ENCODE measurements at regions not wholly inside any gene's neighbourhood (a gene's known extent, or its start where the extent isn't known, plus 50 kb on each side); places are given as distances from the start of the nearest gene placed in this dataset.
"Not testable (repeated sequence)": the region's sequence is repeated elsewhere in the genome, so short reads cannot be mapped to it uniquely, and the experiment has no call there.

- DNase-seq (ENCODE audit: low read depth, low spot score): no peak
These were observed 84.6 kb upstream of the LYZL1 start for GRCh38 chr10:29204070-29204800.

- DNase-seq (ENCODE audit: low read depth, low spot score): no peak
These were observed 83.1 kb upstream of the LYZL1 start for GRCh38 chr10:29205787-29206186.

GRCh38 chr10:29208845-29209244, 80.0 kb upstream of the LYZL1 start:
- no peak for DNase-seq (ENCODE audit: low read depth, low spot score)

- DNase-seq (ENCODE audit: low read depth, low spot score): no peak
These were observed 79.0 kb upstream of the LYZL1 start for GRCh38 chr10:29209830-29210229.

- DNase-seq (ENCODE audit: low read depth, low spot score): no peak
These were observed 78.5 kb upstream of the LYZL1 start for GRCh38 chr10:29210266-29210868.

GRCh38 chr10:29212597-29212996, 76.3 kb upstream of the LYZL1 start:
- no peak for DNase-seq (ENCODE audit: low read depth, low spot score)

GRCh38 chr10:29214551-29214950, 74.3 kb upstream of the LYZL1 start:
- DNase-seq (ENCODE audit: low read depth, low spot score): no peak

GRCh38 chr10:29217292-29217738, 71.6 kb upstream of the LYZL1 start:
- no peak for DNase-seq (ENCODE audit: low read depth, low spot score)

- no peak for DNase-seq (ENCODE audit: low read depth, low spot score)
These were observed 65.5 kb upstream of the LYZL1 start for GRCh38 chr10:29223326-29223725.

GRCh38 chr10:29224631-29225030, 64.2 kb upstream of the LYZL1 start:
- DNase-seq (ENCODE audit: low read depth, low spot score): no peak

- no peak for DNase-seq (ENCODE audit: low read depth, low spot score)
These were observed 61.7 kb upstream of the LYZL1 start for GRCh38 chr10:29227201-29227600.

GRCh38 chr10:29228562-29228961, 60.3 kb upstream of the LYZL1 start:
- no peak for DNase-seq (ENCODE audit: low read depth, low spot score)

GRCh38 chr10:29229258-29229705, 59.6 kb upstream of the LYZL1 start:
- DNase-seq (ENCODE audit: low read depth, low spot score): no peak

- DNase-seq (ENCODE audit: low read depth, low spot score): not testable (repeated sequence)
These were observed 52.0 kb upstream of the LYZL1 start for GRCh38 chr10:29236910-29237309.

- DNase-seq (ENCODE audit: low read depth, low spot score): no peak
These were observed 51.1 kb upstream of the LYZL1 start for GRCh38 chr10:29237786-29238185.

- DNase-seq (ENCODE audit: low read depth, low spot score): peak; percentile 12
These were observed 50.2 kb upstream of the LYZL1 start for GRCh38 chr10:29238523-29239135.

Data from astrocyte of the hippocampus (primary cell).